Ascending aorta (tissue), 2 donors: ENCODE measurements at regions not wholly inside any gene's neighbourhood (a gene's known extent, or its start where the extent isn't known, plus 50 kb on each side); places are given as distances from the start of the nearest gene placed in this dataset.

Experiments used
- DNase-seq, 2 donors: peaks; one replicate each; pipeline ENCODE4 v3.0.0-alpha.2; 2019; ENCODE audit warnings: low spot score in 2 of 2
- H3K27ac ChIP-seq, 2 donors: fragments of 200-600 bp; sonication (generic); one replicate each; pipeline ENCODE4 v1.5.1; 2016 to 2017; ENCODE audit warnings: mild to moderate bottlenecking in 1 of 2
- H3K27me3 ChIP-seq: fragments of 200-600 bp; sonication (generic); one replicate; pipeline ENCODE4 v1.5.1; 2017
- H3K36me3 ChIP-seq, 2 donors: fragments of 200-600 bp; sonication (generic); one replicate each; pipeline ENCODE4 v1.5.1; 2016
- H3K4me1 ChIP-seq, 2 donors: fragments of 200-600 bp; sonication (generic); one replicate each; pipeline ENCODE4 v1.5.1; 2016 to 2017; ENCODE audit warnings: mild to moderate bottlenecking in 1 of 2
- H3K4me3 ChIP-seq, 2 donors: fragments of 200-600 bp; sonication (generic); one replicate each; pipeline ENCODE4 v1.5.1; 2016 to 2017; ENCODE audit warnings: mild to moderate bottlenecking in 1 of 2
- H3K9me3 ChIP-seq, 2 donors: fragments of 200-600 bp; sonication (generic); one replicate each; pipeline ENCODE4 v1.5.1; 2016
- intact Hi-C: fragments of 100-400 bp; cut with DNase I; formaldehyde crosslinking; loops from one replicate; pipeline ENCODE4 v1.15.1; 2023
- TF ChIP-seq, protein P1 (sequence below), 3 experiments: fragments of 200-600 bp in 2 of 3; fragments of 450-650 bp in 1 of 3; sonication (generic) in 2 of 3; IDR thresholded peaks; one replicate each; pipeline ENCODE4 v1.5.1; 2016 to 2019; ENCODE audit warnings: antibody characterized with exemption in 3 of 3, mild to moderate bottlenecking in 1 of 3, moderate library complexity in 1 of 3

DNA sequence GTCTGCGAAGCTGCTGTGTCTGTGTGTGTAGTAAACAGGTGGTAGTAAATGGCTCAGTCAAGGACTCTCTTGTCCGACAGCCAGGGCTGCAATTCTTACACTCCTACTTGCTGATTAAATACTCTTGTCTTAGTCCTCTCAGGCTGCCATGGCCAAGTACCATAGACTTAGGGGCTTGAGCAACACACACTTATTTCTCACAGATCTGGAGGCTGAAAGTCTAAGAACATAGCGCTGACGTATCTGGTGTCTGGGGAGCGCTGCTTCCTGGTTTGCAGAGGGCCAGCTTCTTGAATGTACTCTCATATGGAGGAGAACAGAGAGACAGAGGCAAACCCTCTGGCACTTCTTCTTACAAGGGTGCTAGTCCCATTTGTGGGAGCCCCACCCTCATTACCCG is 411.0 kb downstream of the MED10 start:
- Histone ChIP-seq H3K27me3 (no peaks in the 10 kb centered on the region), H3K36me3 (no peaks in the 10 kb centered on the region), H3K9me3 (no peaks in the 10 kb centered on the region), H3K4me1 (no peaks in the 10 kb centered on the region), H3K4me3 (no peak overlapping the region), H3K27ac (no peak overlapping the region)
- TF ChIP-seq, protein P1, sequence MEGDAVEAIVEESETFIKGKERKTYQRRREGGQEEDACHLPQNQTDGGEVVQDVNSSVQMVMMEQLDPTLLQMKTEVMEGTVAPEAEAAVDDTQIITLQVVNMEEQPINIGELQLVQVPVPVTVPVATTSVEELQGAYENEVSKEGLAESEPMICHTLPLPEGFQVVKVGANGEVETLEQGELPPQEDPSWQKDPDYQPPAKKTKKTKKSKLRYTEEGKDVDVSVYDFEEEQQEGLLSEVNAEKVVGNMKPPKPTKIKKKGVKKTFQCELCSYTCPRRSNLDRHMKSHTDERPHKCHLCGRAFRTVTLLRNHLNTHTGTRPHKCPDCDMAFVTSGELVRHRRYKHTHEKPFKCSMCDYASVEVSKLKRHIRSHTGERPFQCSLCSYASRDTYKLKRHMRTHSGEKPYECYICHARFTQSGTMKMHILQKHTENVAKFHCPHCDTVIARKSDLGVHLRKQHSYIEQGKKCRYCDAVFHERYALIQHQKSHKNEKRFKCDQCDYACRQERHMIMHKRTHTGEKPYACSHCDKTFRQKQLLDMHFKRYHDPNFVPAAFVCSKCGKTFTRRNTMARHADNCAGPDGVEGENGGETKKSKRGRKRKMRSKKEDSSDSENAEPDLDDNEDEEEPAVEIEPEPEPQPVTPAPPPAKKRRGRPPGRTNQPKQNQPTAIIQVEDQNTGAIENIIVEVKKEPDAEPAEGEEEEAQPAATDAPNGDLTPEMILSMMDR (IDR thresholded peaks at IDR 0.05), result no peak
- DNase-seq, result no peak
- intact Hi-C loops, result no loop called here

DNA sequence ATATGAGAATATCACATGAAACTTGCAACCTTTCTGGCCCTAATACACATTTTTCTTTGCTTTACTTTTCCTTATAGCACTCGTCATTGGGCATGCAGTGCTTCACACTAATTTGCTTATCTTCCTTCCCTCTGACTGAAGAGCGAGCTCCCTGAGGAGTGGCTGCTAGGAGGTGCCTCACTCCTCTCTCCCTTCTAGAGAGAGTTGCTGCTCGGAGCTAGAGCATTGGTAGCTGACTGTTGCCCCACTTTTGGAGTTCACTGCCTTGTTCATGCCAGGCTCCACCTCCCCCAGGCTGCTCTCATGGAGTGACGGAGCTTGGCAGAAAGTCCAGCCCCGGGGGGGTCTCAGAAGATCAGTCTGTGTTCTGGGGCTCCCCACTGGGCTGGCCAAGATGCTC is 413.2 kb downstream of the MED10 start:
- no peak for DNase-seq
- H3K4me1 ChIP-seq, result no peaks in the 10 kb centered on the region

DNA sequence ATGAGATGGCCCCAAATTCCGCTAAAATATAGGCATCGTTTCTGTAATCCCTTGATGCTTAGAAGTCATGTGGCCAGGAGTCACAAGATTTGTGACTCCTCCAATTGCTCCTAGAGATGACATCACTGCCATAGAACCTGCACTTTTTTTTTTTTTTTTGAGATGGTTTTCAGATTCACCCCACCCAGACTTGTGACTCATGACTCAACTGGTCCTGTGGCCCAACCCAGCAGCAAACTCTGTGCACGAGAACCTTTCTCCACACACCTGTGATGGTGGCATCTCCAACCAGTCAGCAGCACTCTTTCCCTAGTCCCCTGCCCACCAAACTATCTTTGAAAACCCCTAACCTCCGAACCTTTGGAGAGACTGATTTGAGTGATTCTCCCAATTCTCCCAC is 414.0 kb downstream of the MED10 start:
- no peak overlapping the region for H3K4me3 ChIP-seq
- H3K9me3 ChIP-seq, result no peaks in the 10 kb centered on the region
- no peak overlapping the region for H3K27ac ChIP-seq
- intact Hi-C loops, result no loop called here
- no peak for DNase-seq
- no peaks in the 10 kb centered on the region for H3K4me1 ChIP-seq
- no peaks in the 10 kb centered on the region for H3K27me3 ChIP-seq
- no peaks in the 10 kb centered on the region for H3K36me3 ChIP-seq
- TF ChIP-seq, protein P1 (IDR thresholded peaks at IDR 0.05), result no peak

More for the DNA sequence above, 413.2 kb downstream of the MED10 start:
- H3K9me3 ChIP-seq, result no peaks in the 10 kb centered on the region
- no peaks in the 10 kb centered on the region for H3K27me3 ChIP-seq
- H3K36me3 ChIP-seq, result no peaks in the 10 kb centered on the region
- intact Hi-C loops, result no loop called here
- H3K27ac ChIP-seq, result no peak overlapping the region
- TF ChIP-seq, protein P1 (IDR thresholded peaks at IDR 0.05), result no peak
- H3K4me3 ChIP-seq, result no peak overlapping the region

DNA sequence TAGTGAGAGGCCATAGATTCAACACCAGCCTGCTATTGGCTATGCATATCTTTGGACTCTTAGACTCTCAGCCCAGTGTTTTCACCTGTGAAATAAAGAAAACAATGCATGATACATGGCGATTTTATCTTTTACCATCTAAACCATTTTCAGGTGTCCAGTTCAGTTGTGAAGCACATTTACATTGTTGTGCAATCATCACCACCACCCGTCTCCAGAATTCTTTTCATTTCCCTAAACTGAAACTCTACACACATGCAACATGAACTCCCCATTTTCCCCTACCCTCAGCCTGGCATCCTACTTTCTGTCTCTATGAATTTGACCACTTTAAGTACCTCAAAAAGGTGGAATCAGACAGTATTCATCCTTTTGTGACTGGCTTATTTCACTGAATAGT is 420.6 kb downstream of the MED10 start:
- no peak overlapping the region for H3K4me3 ChIP-seq
- TF ChIP-seq, protein P1 (IDR thresholded peaks at IDR 0.05), result no peak
- H3K36me3 ChIP-seq, result no peaks in the 10 kb centered on the region
- H3K4me1 ChIP-seq, result no peaks in the 10 kb centered on the region
- H3K9me3 ChIP-seq, result no peaks in the 10 kb centered on the region
- intact Hi-C loops, result no loop called here
- no peak overlapping the region for H3K27ac ChIP-seq
- H3K27me3 ChIP-seq, result no peaks in the 10 kb centered on the region
- DNase-seq, result no peak

DNA sequence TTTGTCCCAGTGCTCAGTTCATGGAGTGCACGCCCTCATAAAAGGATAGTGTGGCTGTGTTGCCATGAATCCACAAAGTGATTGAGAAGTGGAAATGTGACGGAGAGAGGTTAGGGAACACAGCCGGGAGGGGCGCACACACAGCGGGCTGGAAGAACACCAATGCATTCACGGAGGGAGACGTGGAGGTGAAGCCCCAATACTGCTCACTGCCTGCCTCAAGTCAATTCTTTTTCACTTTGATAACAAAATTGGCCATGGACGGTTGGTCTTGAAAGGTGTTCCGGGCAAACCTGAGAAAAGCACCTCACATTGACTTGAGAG is 424.1 kb downstream of the MED10 start:
- Histone ChIP-seq H3K9me3 (no peaks in the 10 kb centered on the region), H3K36me3 (no peaks in the 10 kb centered on the region), H3K27ac (no peak overlapping the region), H3K4me3 (no peak overlapping the region), H3K4me1 (no peaks in the 10 kb centered on the region), H3K27me3 (no peaks in the 10 kb centered on the region)
- TF ChIP-seq, protein P1 (IDR thresholded peaks at IDR 0.05), result no peak
- DNase-seq, result no peak
- intact Hi-C loops, result no loop called here

DNA sequence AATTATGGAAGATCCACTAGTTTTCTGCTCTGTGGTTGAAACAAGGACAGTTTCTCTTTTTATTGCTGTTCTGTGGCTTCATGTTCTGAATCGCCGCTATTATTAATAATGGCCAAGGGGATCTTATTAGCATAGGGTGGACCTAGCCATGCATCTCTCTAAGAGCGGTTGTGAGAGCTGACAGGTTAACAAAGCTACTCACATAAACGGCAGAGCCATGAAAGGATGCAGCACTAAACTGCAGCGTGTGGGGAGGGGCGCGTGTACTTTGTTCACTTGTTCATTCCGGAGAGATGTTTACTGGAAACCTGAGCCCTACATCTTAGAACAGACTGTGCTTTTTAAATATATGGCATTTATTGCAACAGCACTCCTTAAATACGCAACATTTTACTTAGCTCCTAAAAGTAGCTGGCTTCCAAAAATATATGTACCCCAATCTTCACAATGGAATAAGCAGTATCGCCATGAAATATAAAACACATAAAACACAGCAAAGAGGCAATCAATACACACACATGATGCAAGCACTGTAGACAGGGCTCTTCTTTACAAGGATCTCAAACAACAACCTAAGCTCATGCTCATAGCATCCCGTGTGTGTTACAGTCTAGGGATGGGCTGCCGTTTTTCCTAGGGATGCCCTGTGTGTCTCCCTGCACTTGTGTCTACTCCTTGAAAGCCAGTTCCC is 424.6 kb downstream of the MED10 start:
- H3K9me3 ChIP-seq, result no peaks in the 10 kb centered on the region
- TF ChIP-seq, protein P1 (IDR thresholded peaks at IDR 0.05), result no peak

More for the DNA sequence above, 424.6 kb downstream of the MED10 start:
- intact Hi-C loops, result no loop called here
- no peaks in the 10 kb centered on the region for H3K36me3 ChIP-seq
- H3K4me3 ChIP-seq, result no peak overlapping the region
- no peaks in the 10 kb centered on the region for H3K4me1 ChIP-seq
- H3K27me3 ChIP-seq, result no peaks in the 10 kb centered on the region
- H3K27ac ChIP-seq, result no peak overlapping the region
- no peak for DNase-seq
